PC-9 (cell line): ENCODE measurements at regions not wholly inside any gene's neighbourhood (a gene's known extent, or its start where the extent isn't known, plus 50 kb on each side); places are given as distances from the start of the nearest gene placed in this dataset.

Experiments
- BruUV-seq: library from RNA; stranded (reverse); fragments of 400-500 nt; replicated peaks from 2 replicates; lab custom pipeline; 2021; lab: Mats Ljungman, UMichigan
- CTCF ChIA-PET: fragments of 300-600 bp; sonication (Branson Sonifier 250); formaldehyde crosslinking; loops from one replicate; lab custom pipeline; 2022; ENCODE audit warnings: antibody characterized with exemption; lab: Charles Lee
- POLR2A ChIA-PET: fragments of 300-600 bp; sonication (Branson Sonifier 250); formaldehyde crosslinking; loops from one replicate; lab custom pipeline; 2022; ENCODE audit warnings: antibody characterized with exemption; ENCODE audit not compliant: unreplicated experiment; lab: Charles Lee
- DNase-seq, 2 experiments: peaks; one replicate each; pipeline versions ENCODE4 v3.0.0 to v3.0.0-alpha.2; 2015 to 2022; ENCODE audit warnings: mixed read lengths in 1 of 2
- H2AFZ ChIP-seq: fragments of 200-600 bp; sonication (generic); 2 replicates; pipeline ENCODE4 v1.8.1; 2017; ENCODE audit warnings: antibody characterized with exemption
- H3F3A ChIP-seq: fragments of 200-600 bp; sonication (generic); 2 replicates; pipeline ENCODE4 v1.8.1; 2017; ENCODE audit warnings: antibody characterized with exemption, mild to moderate bottlenecking, low read depth; ENCODE audit not compliant: insufficient read depth
- H3K27ac ChIP-seq: fragments of 200-600 bp; sonication (generic); 2 replicates; pipeline ENCODE4 v1.6.1; 2016; ENCODE audit warnings: mixed run types
- H3K27me3 ChIP-seq: fragments of 200-600 bp; sonication (generic); 2 replicates; pipeline ENCODE4 v1.6.1; 2016; ENCODE audit warnings: low read depth, mixed run types; ENCODE audit not compliant: insufficient read depth
- H3K36me3 ChIP-seq: fragments of 200-600 bp; sonication (generic); 2 replicates; pipeline ENCODE4 v1.6.1; 2016; ENCODE audit warnings: low read depth, mixed run types
- H3K4me1 ChIP-seq: fragments of 200-600 bp; sonication (generic); replicated peaks from 2 replicates; pipeline ENCODE4 v1.6.1; 2016; ENCODE audit warnings: mixed run types; ENCODE audit not compliant: insufficient read depth
- H3K4me2 ChIP-seq: fragments of 200-600 bp; sonication (generic); 2 replicates; pipeline ENCODE4 v1.6.1; 2017; ENCODE audit warnings: mixed run types
- H3K4me3 ChIP-seq: fragments of 200-600 bp; sonication (generic); 2 replicates; pipeline ENCODE4 v1.6.1; 2016; ENCODE audit warnings: mixed run types
- H3K79me2 ChIP-seq: fragments of 200-600 bp; sonication (generic); 2 replicates; pipeline ENCODE4 v1.6.1; 2017; ENCODE audit warnings: low read depth, mixed run types
- H3K9me2 ChIP-seq: fragments of 200-600 bp; sonication (generic); 2 replicates; pipeline ENCODE4 v1.8.1; 2017; ENCODE audit warnings: mild to moderate bottlenecking; ENCODE audit not compliant: insufficient read depth
- H3K9me3 ChIP-seq: fragments of 200-600 bp; sonication (generic); 2 replicates; pipeline ENCODE4 v1.8.1; 2016; ENCODE audit warnings: low read depth; ENCODE audit not compliant: insufficient read depth
- H4K20me1 ChIP-seq: fragments of 200-600 bp; sonication (generic); 2 replicates; pipeline ENCODE4 v1.8.1; 2017; ENCODE audit not compliant: insufficient read depth
- CTCF ChIP-seq: fragments of 200-600 bp; sonication (generic); conservative IDR thresholded peaks from 2 replicates; pipeline ENCODE4 v1.6.1; 2017; ENCODE audit warnings: mixed run types, antibody characterized with exemption, mild to moderate bottlenecking, moderate library complexity
- EZH2 ChIP-seq: fragments of 200-600 bp; sonication (generic); IDR thresholded peaks from 2 replicates; pipeline ENCODE4 v1.8.0; 2017; ENCODE audit warnings: antibody characterized with exemption, low read depth
- intact Hi-C: fragments of 100-400 bp; cut with micrococcal nuclease; formaldehyde crosslinking; loops from one replicate; pipeline ENCODE4 v1.10.0; 2022; ENCODE audit not compliant: unreplicated experiment

- no peak overlapping the region for H3K4me2 ChIP-seq
- ChIA-PET POLR2A (interaction anchor here (0.6 kb wide), 1 partner anchor 244 kb away, joined by 22 read pairs; no protein-coding TSS in a partner anchor), CTCF (no interaction called here)
- no peaks in the 10 kb centered on the region for H3K9me2 ChIP-seq
- H3K4me1 ChIP-seq: no peaks in the 10 kb centered on the region
- no peak for TF ChIP-seq CTCF
- no peak for TF ChIP-seq EZH2
- H3K9me3 ChIP-seq: 0 out of 2 replicates have a peak, but pooled peaks cover 3% of the 10 kb centered on the region
- H3K36me3 ChIP-seq: no peaks in the 10 kb centered on the region
- intact Hi-C loops: no loop called here
- BruUV-seq: no TSS peak
- H3K79me2 ChIP-seq: no peaks in the 10 kb centered on the region
- no peak overlapping the region for H3K4me3 ChIP-seq
- no peaks in the 10 kb centered on the region for H3F3A ChIP-seq
- H4K20me1 ChIP-seq: no peaks in the 10 kb centered on the region
- H3K27me3 ChIP-seq: no peaks in the 10 kb centered on the region
- no peak overlapping the region for H2AFZ ChIP-seq
- no peak overlapping the region for H3K27ac ChIP-seq
- DNase-seq: no peak
These were observed 333.6 kb upstream of the FAM241A start for GRCh38 chr4:111811661-111812060.

GRCh38 chr4:111812114-111812513 lies 333.1 kb upstream of the FAM241A start:
- TF ChIP-seq CTCF (no peak), EZH2 (no peak)
- no peak overlapping the region for H3K4me2 ChIP-seq
- no peak overlapping the region for H2AFZ ChIP-seq
- no peak overlapping the region for H3K27ac ChIP-seq
- H3K9me3 ChIP-seq: 0 out of 2 replicates have a peak, but pooled peaks cover 3% of the 10 kb centered on the region
- H3K4me3 ChIP-seq: no peak overlapping the region
- ChIA-PET CTCF (no interaction called here), POLR2A (interaction anchor here (0.6 kb wide), 1 partner anchor 243 kb away, joined by 22 read pairs; no protein-coding TSS in a partner anchor)
- no peaks in the 10 kb centered on the region for H3K36me3 ChIP-seq
- no TSS peak for BruUV-seq
- H3K4me1 ChIP-seq: no peaks in the 10 kb centered on the region
- no peaks in the 10 kb centered on the region for H3F3A ChIP-seq
- DNase-seq: no peak
- H4K20me1 ChIP-seq: no peaks in the 10 kb centered on the region
- intact Hi-C loops: no loop called here
- H3K27me3 ChIP-seq: no peaks in the 10 kb centered on the region
- no peaks in the 10 kb centered on the region for H3K79me2 ChIP-seq
- H3K9me2 ChIP-seq: no peaks in the 10 kb centered on the region

GRCh38 chr4:111812760-111813159 lies 332.5 kb upstream of the FAM241A start:
- Histone ChIP-seq H2AFZ (no peak overlapping the region), H3K9me3 (0 out of 2 replicates have a peak, but pooled peaks cover 3% of the 10 kb centered on the region), H3K9me2 (no peaks in the 10 kb centered on the region), H3K4me3 (no peak overlapping the region), H3K4me2 (no peak overlapping the region), H3K4me1 (no peaks in the 10 kb centered on the region), H3K79me2 (no peaks in the 10 kb centered on the region), H3K27me3 (no peaks in the 10 kb centered on the region), H3K36me3 (no peaks in the 10 kb centered on the region), H3F3A (no peaks in the 10 kb centered on the region), H4K20me1 (no peaks in the 10 kb centered on the region), H3K27ac (no peak overlapping the region)
- TF ChIP-seq EZH2: no peak
- no peak for TF ChIP-seq CTCF
- BruUV-seq: no TSS peak
- ChIA-PET POLR2A (no interaction called here), CTCF (no interaction called here)
- DNase-seq: no peak
- intact Hi-C loops: no loop called here
